SK-N-SH treated with all-trans-retinoic acid at 6 μM for 48 hours (cell line): ENCODE measurements at regions not wholly inside any gene's neighbourhood (a gene's known extent, or its start where the extent isn't known, plus 50 kb on each side); places are given as distances from the start of the nearest gene placed in this dataset.

Source experiments
- CREB5 ChIP-seq: fragments of 250-450 bp; sonication (Bioruptor Pico); IDR thresholded peaks from 2 replicates; pipeline ENCODE4 v1.5.1; 2020; ENCODE audit warnings: low read depth, mild to moderate bottlenecking, moderate library complexity
- CSDC2 ChIP-seq: fragments of 250-450 bp; sonication (Bioruptor Pico); IDR thresholded peaks from 2 replicates; pipeline ENCODE4 v1.5.0; 2020; ENCODE audit warnings: mild to moderate bottlenecking, moderate library complexity
- GLIS3 ChIP-seq: fragments of 250-450 bp; sonication (Bioruptor Pico); IDR thresholded peaks from 2 replicates; pipeline ENCODE4 v1.5.0; 2020; ENCODE audit warnings: mild to moderate bottlenecking, moderate library complexity
- PATZ1 ChIP-seq: fragments of 250-450 bp; sonication (Bioruptor Pico); IDR thresholded peaks from 2 replicates; pipeline ENCODE4 v1.8.0; 2020; ENCODE audit warnings: mild to moderate bottlenecking, moderate library complexity, borderline replicate concordance
- POU6F1 ChIP-seq: fragments of 250-450 bp; sonication (Bioruptor Pico); IDR thresholded peaks from 2 replicates; pipeline ENCODE4 v1.8.0; 2021; ENCODE audit warnings: low read depth, mild to moderate bottlenecking, moderate library complexity, borderline replicate concordance
- PPARA ChIP-seq: fragments of 250-450 bp; sonication (Bioruptor Pico); IDR thresholded peaks from 2 replicates; pipeline ENCODE4 v1.5.0; 2020; ENCODE audit warnings: mild to moderate bottlenecking, borderline replicate concordance
- RARB ChIP-seq: fragments of 250-450 bp; sonication (Bioruptor Pico); IDR thresholded peaks from 2 replicates; pipeline ENCODE4 v1.8.0; 2021; ENCODE audit warnings: mild to moderate bottlenecking, moderate library complexity
- TOX ChIP-seq: fragments of 250-450 bp; sonication (Bioruptor Pico); IDR thresholded peaks from 2 replicates; pipeline ENCODE4 v1.8.0; 2021; ENCODE audit warnings: mild to moderate bottlenecking, moderate library complexity, borderline replicate concordance
- ZC3H10 ChIP-seq: fragments of 250-450 bp; sonication (Bioruptor Pico); IDR thresholded peaks from 2 replicates; pipeline ENCODE4 v1.5.1; 2021; ENCODE audit warnings: mild to moderate bottlenecking, moderate library complexity
- ZFP3 ChIP-seq: fragments of 250-450 bp; sonication (Bioruptor Pico); IDR thresholded peaks from 2 replicates; pipeline ENCODE4 v1.5.0; 2020; ENCODE audit warnings: mild to moderate bottlenecking, moderate library complexity
- ZFP30 ChIP-seq: fragments of 450-650 bp; formaldehyde crosslinking; IDR thresholded peaks from 2 replicates; pipeline ENCODE4 v1.5.0; 2022; ENCODE audit warnings: mild to moderate bottlenecking, moderate library complexity
- ZNF565 ChIP-seq: fragments of 450-650 bp; formaldehyde crosslinking; conservative IDR thresholded peaks from 2 replicates; pipeline ENCODE4 v1.5.0; 2020; ENCODE audit warnings: low read depth, mild to moderate bottlenecking, moderate library complexity
- ZNF70 ChIP-seq: fragments of 450-650 bp; formaldehyde crosslinking; IDR thresholded peaks from 2 replicates; pipeline ENCODE4 v1.5.0; 2020; ENCODE audit warnings: mild to moderate bottlenecking, moderate library complexity

- no peak for TF ChIP-seq ZC3H10 (CRISPR knock-in tag)
- TF ChIP-seq ZFP30 (CRISPR knock-in tag), result no peak
- no peak for TF ChIP-seq ZNF70 (CRISPR knock-in tag)
- no peak for TF ChIP-seq GLIS3 (CRISPR knock-in tag)
- TF ChIP-seq POU6F1, result no peak
- no peak for TF ChIP-seq PATZ1
- no peak for TF ChIP-seq TOX
- TF ChIP-seq RARB (CRISPR knock-in tag), result no peak
- no peak for TF ChIP-seq ZNF565 (CRISPR knock-in tag)
- TF ChIP-seq CSDC2 (CRISPR knock-in tag), result no peak
- no peak for TF ChIP-seq ZFP3 (CRISPR knock-in tag)
- TF ChIP-seq CREB5, result no peak
- TF ChIP-seq PPARA, result no peak
Observed at GRCh38 chr15:24054547-24055245, 367.6 kb upstream of the NDN start.
